ENCODE measurements at regions not wholly inside any gene's neighbourhood (a gene's known extent, or its start where the extent isn't known, plus 50 kb on each side); places are given as distances from the start of the nearest gene placed in this dataset.

DNA sequence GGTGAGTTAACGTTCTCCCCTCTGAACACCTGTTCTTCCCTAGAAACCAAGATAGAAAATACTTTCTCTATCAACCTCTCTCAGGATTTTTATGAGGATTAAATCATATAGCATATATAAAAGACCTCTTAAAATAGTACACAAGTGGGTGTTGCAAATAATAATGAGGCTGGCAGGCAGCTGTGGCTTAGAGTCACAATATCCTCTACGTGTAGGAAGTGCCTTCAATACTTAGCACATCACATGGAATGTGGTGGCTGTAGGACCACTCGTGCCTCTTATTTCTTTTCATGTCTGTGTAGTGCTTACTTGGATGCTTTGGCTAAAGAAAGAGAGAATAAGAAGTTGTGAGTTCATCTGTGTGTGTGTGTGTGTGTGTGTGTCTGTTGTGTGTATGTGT, 96.3 kb downstream of the PRLHR start:
- TF ChIP-seq, protein P1, sequence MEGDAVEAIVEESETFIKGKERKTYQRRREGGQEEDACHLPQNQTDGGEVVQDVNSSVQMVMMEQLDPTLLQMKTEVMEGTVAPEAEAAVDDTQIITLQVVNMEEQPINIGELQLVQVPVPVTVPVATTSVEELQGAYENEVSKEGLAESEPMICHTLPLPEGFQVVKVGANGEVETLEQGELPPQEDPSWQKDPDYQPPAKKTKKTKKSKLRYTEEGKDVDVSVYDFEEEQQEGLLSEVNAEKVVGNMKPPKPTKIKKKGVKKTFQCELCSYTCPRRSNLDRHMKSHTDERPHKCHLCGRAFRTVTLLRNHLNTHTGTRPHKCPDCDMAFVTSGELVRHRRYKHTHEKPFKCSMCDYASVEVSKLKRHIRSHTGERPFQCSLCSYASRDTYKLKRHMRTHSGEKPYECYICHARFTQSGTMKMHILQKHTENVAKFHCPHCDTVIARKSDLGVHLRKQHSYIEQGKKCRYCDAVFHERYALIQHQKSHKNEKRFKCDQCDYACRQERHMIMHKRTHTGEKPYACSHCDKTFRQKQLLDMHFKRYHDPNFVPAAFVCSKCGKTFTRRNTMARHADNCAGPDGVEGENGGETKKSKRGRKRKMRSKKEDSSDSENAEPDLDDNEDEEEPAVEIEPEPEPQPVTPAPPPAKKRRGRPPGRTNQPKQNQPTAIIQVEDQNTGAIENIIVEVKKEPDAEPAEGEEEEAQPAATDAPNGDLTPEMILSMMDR (IDR thresholded peaks at IDR 0.05), result no peak
- TF ChIP-seq POLR2A (IDR thresholded peaks at IDR 0.05), result no peak

All from adrenal gland (tissue), 5 donors.